IPS-18a (cell line): ENCODE measurements at regions not wholly inside any gene's neighbourhood (a gene's known extent, or its start where the extent isn't known, plus 50 kb on each side); places are given as distances from the start of the nearest gene placed in this dataset.

Experiments
- H3K27ac ChIP-seq: one replicate; pipeline ENCODE4 v1.5.1; 2013; ENCODE audit warnings: low read length
- H3K27me3 ChIP-seq: one replicate; pipeline ENCODE4 v1.6.1; 2013; ENCODE audit warnings: mild to moderate bottlenecking, low read length; ENCODE audit not compliant: control insufficient read depth, insufficient read depth
- H3K36me3 ChIP-seq: one replicate; pipeline ENCODE4 v1.6.1; 2013; ENCODE audit warnings: low read depth, low read length; ENCODE audit not compliant: control insufficient read depth
- H3K4me1 ChIP-seq: one replicate; pipeline ENCODE4 v1.6.1; 2013; ENCODE audit warnings: low read depth, low read length; ENCODE audit not compliant: control insufficient read depth
- H3K4me3 ChIP-seq: one replicate; pipeline ENCODE4 v1.5.1; 2013; ENCODE audit warnings: low read length
- H3K9ac ChIP-seq: one replicate; pipeline ENCODE4 v1.6.1; 2013; ENCODE audit warnings: mild to moderate bottlenecking, low read length, moderate library complexity
- H3K9me3 ChIP-seq: one replicate; pipeline ENCODE4 v1.6.1; 2013; ENCODE audit warnings: low read depth, low read length; ENCODE audit not compliant: control insufficient read depth

DNA sequence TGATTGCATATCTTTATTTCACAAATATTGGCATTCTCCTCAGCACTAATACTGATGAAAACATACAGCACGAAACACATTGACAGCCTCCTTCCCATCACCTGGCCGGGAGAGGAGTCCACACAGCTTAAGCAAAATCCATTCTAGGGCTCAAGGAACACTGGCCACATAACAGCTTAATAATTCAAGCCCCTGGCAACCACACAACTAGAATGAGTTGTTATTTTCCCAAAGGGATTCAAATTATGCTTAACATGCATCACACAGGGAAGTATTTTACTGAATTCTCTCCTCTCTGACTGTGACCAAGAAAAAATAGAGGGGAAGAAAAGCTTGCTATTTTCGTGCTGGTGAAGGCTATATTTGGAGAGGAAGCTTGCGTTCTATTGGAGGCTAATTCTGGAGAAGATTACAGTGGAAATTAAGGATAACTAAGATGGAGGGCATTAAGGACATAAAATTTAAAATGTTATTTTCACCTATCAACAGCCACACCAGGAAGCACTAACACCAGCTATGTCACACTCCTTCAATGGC lies 198.5 kb downstream of the ADGRG6 start:
- Histone ChIP-seq H3K27ac (no peak overlapping the region), H3K9ac (no peak overlapping the region), H3K4me3 (no peak overlapping the region), H3K9me3 (peaks cover 10% of the 10 kb centered on the region), H3K27me3 (no peaks in the 10 kb centered on the region), H3K36me3 (no peaks in the 10 kb centered on the region), H3K4me1 (no peaks in the 10 kb centered on the region)

DNA sequence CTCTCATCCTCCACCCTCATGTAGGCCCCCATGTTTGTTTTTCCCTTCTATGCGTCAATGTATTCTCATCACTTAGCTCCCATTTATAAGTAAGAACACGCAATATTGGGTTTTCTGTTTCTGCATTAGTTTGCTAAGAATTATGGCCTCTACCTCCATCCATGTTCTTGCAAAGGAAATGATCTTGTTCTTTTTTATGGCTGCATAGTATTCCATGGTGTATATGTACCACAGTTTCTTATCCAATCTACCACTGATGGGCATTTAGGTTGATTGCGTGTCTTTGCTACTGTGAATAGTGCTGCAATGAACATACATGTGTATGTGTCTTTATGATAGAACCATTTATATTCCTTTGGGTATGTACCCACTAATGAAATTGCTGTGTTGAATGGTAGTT lies 200.0 kb downstream of the ADGRG6 start:
- Histone ChIP-seq H3K27ac (no peak overlapping the region), H3K9ac (no peak overlapping the region), H3K36me3 (no peaks in the 10 kb centered on the region), H3K4me3 (no peak overlapping the region), H3K9me3 (peaks cover 10% of the 10 kb centered on the region), H3K27me3 (no peaks in the 10 kb centered on the region), H3K4me1 (no peaks in the 10 kb centered on the region)

DNA sequence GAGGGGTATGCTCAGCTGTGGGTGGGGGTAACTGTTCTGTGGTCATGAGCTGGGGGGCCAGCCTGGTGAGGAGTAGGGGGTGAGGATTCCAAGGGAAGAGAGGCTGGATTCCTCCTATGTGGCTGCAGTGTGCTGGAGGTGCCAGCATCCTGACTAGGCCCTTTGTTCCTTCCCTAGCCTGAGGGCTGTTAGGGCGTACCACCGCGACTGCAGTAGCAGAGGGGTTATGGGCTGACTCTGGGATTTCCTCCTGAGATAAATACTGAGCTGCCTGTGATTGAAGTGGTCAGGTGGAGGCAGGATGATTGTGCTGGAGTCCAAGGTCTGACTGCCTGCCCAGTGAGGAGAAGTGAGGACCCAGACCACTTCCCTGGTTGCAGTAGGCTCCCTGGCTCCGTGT lies 205.3 kb downstream of the ADGRG6 start:
- Histone ChIP-seq H3K27ac (no peak overlapping the region), H3K27me3 (no peaks in the 10 kb centered on the region), H3K4me1 (no peaks in the 10 kb centered on the region), H3K9me3 (peaks cover 7% of the 10 kb centered on the region), H3K36me3 (no peaks in the 10 kb centered on the region), H3K4me3 (no peak overlapping the region), H3K9ac (no peak overlapping the region)

DNA sequence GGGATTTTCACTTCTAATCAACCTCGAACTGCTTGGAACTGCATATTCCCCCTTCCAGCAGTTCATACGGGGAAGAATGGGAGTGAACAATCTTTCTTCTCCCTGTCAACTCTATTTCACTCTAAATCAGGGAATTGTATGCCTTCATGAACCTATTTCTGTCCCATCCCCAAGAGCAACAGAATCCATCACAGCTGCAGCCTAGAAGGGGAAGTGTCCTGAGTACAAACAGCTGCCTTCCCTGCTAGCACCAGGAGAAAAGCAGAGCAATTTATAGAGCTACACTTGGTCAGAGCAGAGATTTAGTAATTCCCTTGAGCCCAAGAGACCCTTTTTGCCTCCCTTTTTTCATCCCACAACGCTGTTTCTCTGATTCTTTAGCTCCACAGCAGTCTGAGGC lies 208.4 kb downstream of the ADGRG6 start:
- Histone ChIP-seq H3K9ac (no peak overlapping the region), H3K9me3 (no peaks in the 10 kb centered on the region), H3K27me3 (no peaks in the 10 kb centered on the region), H3K4me3 (no peak overlapping the region), H3K36me3 (no peaks in the 10 kb centered on the region), H3K27ac (no peak overlapping the region), H3K4me1 (no peaks in the 10 kb centered on the region)

DNA sequence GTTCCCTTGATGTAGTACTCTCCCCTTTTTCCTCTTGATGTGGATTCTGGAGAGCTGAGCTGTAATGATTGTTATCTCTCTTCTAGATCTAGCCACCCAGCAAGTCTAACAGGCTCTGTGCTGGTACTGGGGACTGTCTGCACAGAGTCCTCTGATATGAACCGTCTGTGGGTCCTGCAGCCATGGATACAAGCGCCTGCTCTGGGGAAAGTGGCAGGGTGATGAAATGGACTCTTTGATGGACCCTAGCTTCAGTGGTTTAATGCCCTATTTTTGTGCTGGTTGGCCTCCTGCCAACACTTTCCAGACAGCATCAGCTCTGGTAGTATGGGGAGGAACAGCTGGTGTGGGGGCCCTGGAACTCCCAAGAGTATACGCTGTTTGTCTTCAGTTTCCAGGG lies 216.3 kb downstream of the ADGRG6 start:
- H3K9ac ChIP-seq, result no peak overlapping the region
- H3K4me1 ChIP-seq, result no peaks in the 10 kb centered on the region
- H3K4me3 ChIP-seq, result no peak overlapping the region
- H3K9me3 ChIP-seq, result no peaks in the 10 kb centered on the region
- H3K27me3 ChIP-seq, result no peaks in the 10 kb centered on the region
- no peaks in the 10 kb centered on the region for H3K36me3 ChIP-seq
- no peak overlapping the region for H3K27ac ChIP-seq

DNA sequence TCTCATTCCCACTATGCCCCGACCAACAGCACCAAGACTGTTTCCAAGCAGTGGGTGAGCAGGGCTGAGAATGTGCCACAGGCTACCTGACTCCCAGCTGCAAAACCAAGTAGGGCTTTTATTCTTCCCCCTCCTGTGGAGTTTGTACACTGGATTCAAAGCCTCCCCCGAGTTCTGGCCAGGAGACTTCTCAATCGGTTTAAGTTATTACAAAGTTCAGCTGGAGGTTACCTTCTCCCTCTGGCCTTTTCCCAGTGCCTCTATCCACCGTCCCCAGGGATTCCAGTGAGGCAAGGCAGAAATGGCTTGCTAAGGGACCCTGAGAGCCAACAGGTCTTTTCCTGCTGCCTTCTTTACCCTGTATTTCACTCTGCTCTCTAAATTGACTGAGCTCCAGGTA lies 217.0 kb downstream of the ADGRG6 start:
- Histone ChIP-seq H3K27me3 (no peaks in the 10 kb centered on the region), H3K4me1 (no peaks in the 10 kb centered on the region), H3K4me3 (no peak overlapping the region), H3K9me3 (no peaks in the 10 kb centered on the region), H3K36me3 (no peaks in the 10 kb centered on the region), H3K9ac (no peak overlapping the region), H3K27ac (no peak overlapping the region)

DNA sequence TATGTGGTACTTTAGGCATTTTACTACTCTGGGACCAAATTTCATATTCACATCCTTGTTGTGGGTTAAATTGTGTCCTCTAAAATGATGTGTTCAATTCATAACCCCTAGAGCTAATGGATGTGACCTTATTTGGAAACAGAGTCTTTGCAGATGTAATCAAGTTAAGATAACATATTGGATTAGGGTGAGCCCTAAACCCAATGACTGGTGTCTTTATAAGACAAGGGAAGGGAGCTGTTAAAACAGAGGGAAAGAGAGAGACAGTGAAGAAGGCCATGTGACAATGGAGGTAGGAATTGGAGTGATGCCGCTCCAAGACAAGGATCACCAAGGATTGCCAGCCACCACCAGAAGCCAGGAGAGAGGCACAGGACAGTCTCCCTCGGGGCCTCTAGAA lies 220.0 kb downstream of the ADGRG6 start:
- H3K27me3 ChIP-seq, result no peaks in the 10 kb centered on the region
- H3K9me3 ChIP-seq, result no peaks in the 10 kb centered on the region
- no peak overlapping the region for H3K27ac ChIP-seq
- H3K4me3 ChIP-seq, result no peak overlapping the region
- H3K9ac ChIP-seq, result no peak overlapping the region
- H3K36me3 ChIP-seq, result no peaks in the 10 kb centered on the region
- no peaks in the 10 kb centered on the region for H3K4me1 ChIP-seq

DNA sequence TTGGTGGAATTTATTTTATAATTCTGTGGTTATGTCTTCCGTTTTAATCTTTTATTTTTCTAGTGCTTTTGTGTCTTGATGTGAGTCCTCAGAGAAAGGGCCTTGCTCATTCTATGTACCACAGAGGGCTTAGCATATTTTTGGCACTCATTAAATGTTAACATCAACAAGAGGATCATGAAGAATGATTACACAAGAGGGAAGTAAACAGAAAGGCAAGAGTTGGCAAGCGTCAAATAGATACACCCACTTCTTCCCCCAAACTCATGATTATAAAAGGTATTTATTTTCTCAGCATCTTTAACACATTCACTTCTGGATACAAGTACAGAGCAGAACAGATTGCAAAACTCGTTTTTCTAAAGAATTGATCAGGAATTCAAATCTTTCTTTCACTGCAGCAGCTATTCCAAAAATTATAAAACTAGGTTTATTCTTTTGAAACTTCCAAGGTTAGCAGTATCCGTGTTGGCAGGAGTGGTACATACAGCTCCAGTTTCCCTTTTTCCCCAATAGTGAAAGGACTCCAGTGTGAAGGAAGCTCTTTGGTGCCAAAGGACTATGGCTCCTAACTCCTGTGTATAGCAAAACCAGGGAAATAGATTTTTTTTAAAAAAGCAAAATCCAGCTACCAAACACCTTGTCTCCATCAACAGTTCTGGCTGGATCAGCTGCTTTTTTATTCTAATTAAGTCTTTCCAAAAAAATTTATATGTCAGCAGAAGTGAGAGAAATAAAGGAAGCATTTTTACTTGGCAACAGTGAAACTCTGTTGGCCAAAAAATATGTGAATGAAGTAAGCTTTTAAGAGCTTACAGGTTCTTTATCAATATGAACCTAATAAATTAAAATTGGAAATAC lies 221.9 kb downstream of the ADGRG6 start:
- no peaks in the 10 kb centered on the region for H3K27me3 ChIP-seq
- no peaks in the 10 kb centered on the region for H3K4me1 ChIP-seq
- no peak overlapping the region for H3K4me3 ChIP-seq
- no peaks in the 10 kb centered on the region for H3K36me3 ChIP-seq
- no peak overlapping the region for H3K27ac ChIP-seq
- no peaks in the 10 kb centered on the region for H3K9me3 ChIP-seq
- H3K9ac ChIP-seq, result no peak overlapping the region

DNA sequence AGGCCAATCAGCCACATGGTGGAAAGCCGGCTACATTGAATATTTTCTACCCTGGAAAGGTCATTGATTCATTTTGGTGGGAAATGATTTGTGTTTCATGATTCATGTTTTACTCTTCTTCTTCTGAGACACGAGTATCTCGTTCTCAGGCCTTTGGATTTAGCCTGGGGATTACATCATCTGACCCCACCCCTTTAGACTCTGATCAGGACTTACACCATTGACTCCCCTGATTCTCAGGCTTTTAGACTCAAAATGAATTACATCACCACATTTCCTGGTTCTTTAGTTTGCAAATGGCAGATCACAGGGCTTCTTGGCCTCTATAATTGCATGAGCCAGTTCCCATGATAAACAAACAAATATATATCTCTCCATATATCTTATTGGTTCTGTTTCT lies 228.8 kb downstream of the ADGRG6 start:
- no peaks in the 10 kb centered on the region for H3K4me1 ChIP-seq
- H3K9ac ChIP-seq, result no peak overlapping the region
- no peak overlapping the region for H3K4me3 ChIP-seq
- no peak overlapping the region for H3K27ac ChIP-seq
- no peaks in the 10 kb centered on the region for H3K36me3 ChIP-seq
- peaks cover 10% of the 10 kb centered on the region for H3K9me3 ChIP-seq
- H3K27me3 ChIP-seq, result no peaks in the 10 kb centered on the region

DNA sequence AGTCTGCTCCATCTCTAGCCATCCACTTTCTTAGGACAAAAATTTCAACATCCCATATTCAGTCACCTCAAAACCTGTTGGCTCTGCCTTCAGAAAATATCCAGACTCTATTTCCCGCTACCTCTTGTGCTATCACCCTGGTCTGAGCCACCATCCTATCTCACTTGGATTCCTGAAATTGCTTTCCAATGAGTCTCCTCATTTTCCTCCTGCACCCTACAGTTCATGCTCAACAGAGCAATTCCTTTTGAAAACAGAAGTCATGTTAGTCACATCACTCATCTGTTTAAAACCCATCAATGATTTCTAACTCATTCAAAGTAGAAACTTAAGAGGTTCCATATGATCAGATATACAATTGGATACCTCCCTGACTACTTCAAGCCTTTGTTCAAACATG lies 229.9 kb downstream of the ADGRG6 start:
- H3K27me3 ChIP-seq, result no peaks in the 10 kb centered on the region
- no peaks in the 10 kb centered on the region for H3K36me3 ChIP-seq
- no peak overlapping the region for H3K9ac ChIP-seq
- no peaks in the 10 kb centered on the region for H3K4me1 ChIP-seq
- no peak overlapping the region for H3K27ac ChIP-seq
- H3K9me3 ChIP-seq, result peaks cover 10% of the 10 kb centered on the region
- H3K4me3 ChIP-seq, result no peak overlapping the region

DNA sequence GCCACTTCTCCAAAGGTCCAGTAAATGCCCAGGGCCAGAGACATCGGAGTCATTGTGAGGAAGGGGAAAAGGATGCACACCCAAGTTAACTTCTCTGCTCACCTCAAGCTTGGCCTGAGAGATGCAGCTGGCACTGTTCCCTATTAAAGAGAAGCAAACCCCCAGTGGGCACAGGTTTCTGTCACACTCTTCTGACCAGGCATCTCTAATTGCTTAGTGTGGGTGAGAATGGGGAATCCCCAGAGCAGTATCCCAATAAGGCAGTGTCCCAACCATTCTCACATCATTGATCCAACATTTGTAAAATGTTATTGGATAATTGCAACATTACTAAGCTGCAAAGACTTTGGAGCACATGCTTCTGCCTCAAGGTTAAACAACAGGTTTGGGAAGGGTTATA lies 232.3 kb downstream of the ADGRG6 start:
- no peak overlapping the region for H3K4me3 ChIP-seq
- no peaks in the 10 kb centered on the region for H3K4me1 ChIP-seq
- no peak overlapping the region for H3K27ac ChIP-seq
- no peaks in the 10 kb centered on the region for H3K36me3 ChIP-seq
- H3K9me3 ChIP-seq, result peaks cover 10% of the 10 kb centered on the region
- H3K27me3 ChIP-seq, result no peaks in the 10 kb centered on the region
- no peak overlapping the region for H3K9ac ChIP-seq

DNA sequence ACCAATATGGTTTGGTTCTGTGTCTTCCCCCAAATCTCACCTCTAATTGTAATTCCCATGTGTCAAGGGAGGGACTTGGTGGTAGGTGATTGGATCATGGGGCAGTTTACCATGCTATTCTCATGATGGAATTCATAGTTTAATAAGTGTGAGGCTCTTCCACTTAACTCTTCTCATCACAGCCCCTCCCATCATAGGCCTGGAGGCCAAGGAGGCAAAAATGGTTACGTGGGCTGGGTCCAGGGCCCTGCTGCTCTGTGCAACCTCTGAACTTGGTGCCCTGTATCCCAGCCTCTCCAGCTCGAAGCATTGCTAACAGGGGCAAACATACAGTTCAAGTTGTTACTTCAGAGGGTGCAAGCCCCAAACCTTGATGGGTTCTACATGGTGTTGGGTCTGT lies 232.7 kb downstream of the ADGRG6 start:
- Histone ChIP-seq H3K36me3 (no peaks in the 10 kb centered on the region), H3K9me3 (peaks cover 10% of the 10 kb centered on the region), H3K27me3 (no peaks in the 10 kb centered on the region), H3K27ac (no peak overlapping the region), H3K9ac (no peak overlapping the region), H3K4me1 (no peaks in the 10 kb centered on the region), H3K4me3 (no peak overlapping the region)
